GM10266 (cell line): ENCODE measurements at regions not wholly inside any gene's neighbourhood (a gene's known extent, or its start where the extent isn't known, plus 50 kb on each side); places are given as distances from the start of the nearest gene placed in this dataset.
"Not testable (repeated sequence)": the region's sequence is repeated elsewhere in the genome, so short reads cannot be mapped to it uniquely, and the experiment has no call there.

Source experiments
- DNase-seq: peaks from one replicate; pipeline ENCODE4 v3.0.0; 2012; ENCODE audit errors: extremely low spot score
- CTCF ChIP-seq: IDR thresholded peaks from 2 replicates; pipeline ENCODE4 v1.5.1; 2012; ENCODE audit warnings: mild to moderate bottlenecking, low read depth; ENCODE audit not compliant: control insufficient read depth, insufficient read depth; ENCODE audit errors: missing control alignments

GRCh38 chr14:84926656-84927055 lies 603.3 kb upstream of the FLRT2 start:
- TF ChIP-seq CTCF: no peak
- DNase-seq: no peak

DNA sequence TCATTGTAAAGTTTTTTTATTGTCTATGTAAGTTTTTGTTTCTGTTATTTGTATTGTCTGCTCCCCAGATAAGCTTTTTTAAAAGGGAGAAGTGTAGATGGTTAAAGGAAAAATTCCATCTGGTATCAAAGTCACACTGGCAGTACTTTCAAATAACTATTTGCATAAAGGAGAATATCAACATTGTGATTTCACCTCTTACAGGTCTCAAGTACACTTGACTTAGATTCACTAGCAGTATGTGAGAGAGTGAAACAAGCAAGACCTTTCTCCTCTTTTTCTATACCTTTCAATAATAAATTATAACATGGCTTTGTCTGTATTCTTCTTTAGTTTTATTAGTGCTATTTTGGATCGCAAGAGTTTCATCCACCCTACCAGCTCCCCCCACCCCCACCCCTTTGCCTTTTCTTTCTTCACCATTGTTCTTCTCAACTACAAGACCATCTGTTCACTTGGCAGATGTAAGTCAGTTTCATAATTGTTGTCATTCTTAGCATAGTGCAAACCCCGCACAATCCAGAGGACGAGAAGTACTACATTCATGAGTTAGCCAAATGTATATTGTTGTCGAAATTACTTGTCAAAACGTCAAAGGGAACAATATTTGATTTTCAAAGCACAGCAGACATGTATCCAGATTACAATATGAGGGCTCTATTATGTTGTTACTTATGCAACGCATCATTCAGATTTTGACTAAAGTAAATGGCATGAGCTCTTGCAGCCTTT lies 602.7 kb upstream of the FLRT2 start:
- DNase-seq: no peak
- TF ChIP-seq CTCF: no peak

GRCh38 chr14:84929086-84929485 lies 600.9 kb upstream of the FLRT2 start:
- TF ChIP-seq CTCF: no peak
- DNase-seq: no peak

DNA sequence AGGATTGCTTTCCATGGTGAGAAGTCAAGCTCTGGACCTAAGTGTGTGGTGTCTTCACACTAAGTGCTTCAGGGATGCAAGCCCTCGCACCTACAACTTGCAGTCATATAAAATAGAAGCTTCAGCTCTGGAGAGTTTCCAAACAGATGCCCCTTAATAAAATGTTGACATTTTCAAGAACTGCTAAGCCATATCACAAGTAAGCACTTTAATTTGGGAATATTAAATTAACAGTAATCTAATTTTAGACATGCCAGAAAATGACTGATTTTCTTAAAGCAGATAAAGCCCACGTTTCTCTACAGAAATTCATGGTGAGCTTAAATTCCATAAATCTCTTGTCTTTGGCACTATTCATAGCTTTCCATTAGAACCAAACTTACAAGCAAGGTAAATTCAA lies 600.1 kb upstream of the FLRT2 start:
- no peak for DNase-seq
- TF ChIP-seq CTCF: no peak

DNA sequence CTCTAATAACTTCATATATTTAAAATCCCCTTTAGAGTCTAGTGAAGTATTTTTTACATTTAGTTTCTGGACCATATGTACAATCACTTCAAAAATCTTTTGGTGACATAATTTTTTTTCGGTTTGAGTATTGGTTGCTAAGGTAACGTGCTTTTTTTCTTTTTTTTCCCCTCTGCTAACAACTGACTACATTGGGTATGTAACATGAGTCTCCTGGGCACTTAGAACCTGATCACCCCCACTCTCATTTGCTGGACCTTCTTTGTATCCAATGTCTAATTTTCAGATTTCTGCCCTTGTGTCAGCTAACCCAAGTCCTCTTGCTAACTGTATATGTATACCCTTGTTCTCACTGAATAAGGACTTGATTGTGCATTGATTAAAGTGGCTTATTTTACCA lies 592.9 kb upstream of the FLRT2 start:
- no peak for DNase-seq
- no peak for TF ChIP-seq CTCF

GRCh38 chr14:84937449-84937848 lies 592.5 kb upstream of the FLRT2 start:
- DNase-seq: no peak
- TF ChIP-seq CTCF: no peak

GRCh38 chr14:84944901-84945300 lies 585.0 kb upstream of the FLRT2 start:
- not testable (repeated sequence) for DNase-seq
